ENCODE measurements at regions not wholly inside any gene's neighbourhood (a gene's known extent, or its start where the extent isn't known, plus 50 kb on each side); places are given as distances from the start of the nearest gene placed in this dataset.

DNA sequence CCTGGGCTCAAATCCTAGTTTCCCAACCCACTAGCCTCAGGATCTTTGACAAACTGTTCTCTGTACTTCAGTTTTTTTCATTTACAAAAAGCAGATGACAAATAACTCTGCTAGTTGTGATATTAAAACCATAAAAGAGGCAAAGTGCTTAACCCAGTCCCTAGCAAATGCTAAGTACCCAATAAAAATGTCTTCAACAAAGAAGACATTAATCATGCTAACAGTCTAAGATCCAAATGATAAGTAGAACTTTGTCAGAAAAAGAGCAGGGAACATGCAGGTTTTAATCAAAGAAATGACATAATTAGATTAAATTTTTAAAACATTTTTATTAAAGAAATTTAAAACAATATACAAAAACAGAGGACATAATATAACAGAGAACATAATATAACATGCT, 203.0 kb upstream of the ADRA1B start:
- no peak for DNase-seq

DNA sequence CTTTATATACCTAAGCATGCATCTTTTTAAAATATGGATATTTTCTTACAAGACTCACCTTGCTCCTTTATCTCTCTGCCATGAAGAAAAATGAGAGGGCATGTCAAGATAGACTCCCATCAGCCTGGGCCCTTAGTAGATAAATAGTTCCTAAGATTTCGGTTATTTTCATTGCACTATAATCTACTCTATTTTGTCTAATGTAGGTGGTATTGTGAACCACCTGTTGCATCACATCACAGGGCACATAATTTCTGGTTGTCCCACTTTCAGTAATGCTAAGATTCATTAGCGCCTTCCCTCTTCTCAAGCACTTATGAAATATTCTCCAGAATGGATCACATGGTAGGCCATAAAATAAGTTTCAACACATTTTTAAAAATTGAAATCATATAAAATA, 202.5 kb upstream of the ADRA1B start:
- DNase-seq: no peak

- DNase-seq: no peak
Measured at GRCh38 chr5:159725475-159725874, 190.8 kb upstream of the ADRA1B start.

DNA sequence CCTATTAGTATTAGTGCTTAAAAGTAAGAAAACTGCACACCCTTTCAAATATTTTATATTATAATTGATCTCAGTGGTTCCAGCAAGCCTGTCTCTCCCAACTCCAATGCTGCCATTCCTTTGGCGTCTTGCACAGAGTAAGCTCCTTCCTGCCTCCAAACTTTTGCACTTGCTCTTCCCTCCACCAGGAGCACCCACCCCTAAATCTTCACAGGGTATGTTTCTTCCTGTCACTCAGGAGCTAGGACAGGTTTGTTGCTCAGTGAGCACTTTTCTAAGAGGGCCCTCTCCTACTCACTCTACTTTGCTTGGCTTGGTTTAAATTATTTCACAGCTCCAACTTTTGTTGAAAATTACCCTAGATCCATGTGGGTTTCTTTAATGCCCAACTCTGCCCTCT, 189.1 kb upstream of the ADRA1B start:
- no peak for DNase-seq

GRCh38 chr5:159730285-159730684, 186.0 kb upstream of the ADRA1B start:
- DNase-seq: no peak

- DNase-seq: no peak
Measured at GRCh38 chr5:159732220-159732619, 184.1 kb upstream of the ADRA1B start.

GRCh38 chr5:159734366-159734765, 181.9 kb upstream of the ADRA1B start:
- no peak for DNase-seq

DNA sequence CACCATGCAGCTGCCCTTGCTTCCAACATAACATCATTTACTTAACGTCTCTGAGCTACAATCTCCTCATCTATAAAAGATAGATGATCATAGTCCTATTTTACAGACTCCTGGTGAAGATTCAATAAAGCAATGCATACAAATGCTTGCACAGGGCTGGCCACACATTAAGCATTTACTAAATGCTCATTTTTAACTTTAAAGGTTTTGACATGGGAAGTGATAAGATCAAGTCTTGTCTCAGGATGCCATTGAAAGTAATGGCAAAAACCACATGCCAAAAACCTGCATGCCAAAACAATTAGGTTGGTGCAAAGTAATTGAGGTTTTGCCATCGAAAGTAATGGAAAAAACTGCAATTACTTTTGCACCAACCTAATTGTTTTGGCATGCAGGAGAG, 181.2 kb upstream of the ADRA1B start:
- no peak for DNase-seq

DNA sequence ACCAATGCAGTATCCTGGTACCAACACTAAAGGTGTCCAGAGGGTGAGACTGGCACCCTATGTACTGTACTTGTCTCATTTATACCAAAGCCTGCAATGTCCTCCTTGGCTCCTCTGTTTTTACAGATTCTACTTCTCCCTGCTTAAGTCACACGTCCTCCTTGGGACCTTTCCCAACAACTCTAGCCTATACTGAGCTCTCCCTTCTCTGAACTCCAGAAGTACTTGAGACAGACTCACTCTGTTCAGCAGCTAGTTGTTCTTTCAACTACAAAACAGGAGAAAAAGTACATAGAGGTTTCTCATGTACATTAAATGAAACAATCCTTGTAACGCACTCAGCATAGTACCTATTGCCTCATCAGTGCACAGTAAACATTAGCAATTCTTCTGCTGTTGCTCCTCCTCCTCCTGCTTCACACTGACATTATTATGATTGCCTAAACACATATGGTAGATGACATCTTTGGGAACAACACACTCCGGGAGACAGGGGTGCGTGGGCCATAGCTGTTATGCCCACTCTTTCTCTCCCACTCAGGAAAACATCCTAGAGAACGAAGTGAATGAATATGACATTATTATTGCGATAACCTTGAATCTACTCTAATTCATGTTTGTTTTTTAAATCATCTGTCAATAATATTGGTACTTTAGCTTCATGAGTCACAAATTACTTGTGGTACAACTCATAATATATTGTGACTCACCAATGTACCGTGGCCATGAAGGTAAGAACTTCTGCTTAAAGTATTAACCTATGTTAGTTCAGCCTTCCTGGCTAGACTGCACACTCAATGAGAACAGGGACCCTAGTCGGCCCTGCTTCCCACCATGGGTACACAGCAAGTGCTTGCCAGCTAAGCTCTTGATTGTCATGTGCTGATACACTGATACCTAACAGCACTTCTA, 180.3 kb upstream of the ADRA1B start:
- DNase-seq: no peak

GRCh38 chr5:159736844-159737243, 179.4 kb upstream of the ADRA1B start:
- DNase-seq: no peak

DNA sequence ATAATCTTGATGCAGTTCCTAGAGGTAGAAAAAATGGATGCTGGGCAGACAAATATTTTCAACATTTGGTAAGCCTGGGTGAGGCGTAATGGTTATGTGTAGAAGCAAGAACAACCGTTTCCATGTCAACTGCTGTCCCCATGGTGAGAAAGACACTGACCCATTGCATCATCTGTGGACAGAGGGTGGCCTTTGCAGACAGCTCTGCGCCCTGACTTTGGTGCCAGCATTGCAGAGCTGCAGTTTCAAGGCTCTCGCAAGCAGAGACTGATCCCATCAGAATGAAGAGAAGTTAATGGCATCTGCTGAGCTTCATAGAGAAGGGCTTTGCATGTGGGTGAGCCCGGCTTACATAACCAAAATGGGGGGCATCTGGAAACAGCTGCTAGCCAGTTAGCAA, 179.0 kb upstream of the ADRA1B start:
- DNase-seq: no peak

DNA sequence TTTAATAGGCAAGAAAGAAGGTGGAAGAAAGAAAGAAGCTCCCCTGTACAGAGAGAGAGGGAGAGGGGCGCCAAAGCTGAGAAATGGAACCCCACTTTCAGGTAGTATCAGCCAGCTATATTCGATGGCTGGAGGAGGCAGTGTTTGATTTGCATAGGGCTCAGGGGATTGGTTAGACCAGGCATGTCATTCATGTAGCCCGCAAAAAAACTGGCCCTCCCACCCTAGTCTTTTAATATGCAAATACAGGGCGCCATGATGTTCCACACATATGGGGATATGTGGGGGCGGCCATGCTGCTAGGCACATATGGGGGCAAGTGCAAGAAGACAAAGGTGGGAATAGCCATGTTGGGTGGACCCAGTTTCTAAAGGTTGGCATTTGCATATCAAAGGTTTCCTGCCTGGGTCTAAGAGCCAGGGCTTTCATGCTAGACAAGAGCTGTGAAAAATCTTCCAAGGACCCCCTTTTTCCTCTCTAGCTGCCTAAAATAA, 174.4 kb upstream of the ADRA1B start:
- DNase-seq: no peak

DNA sequence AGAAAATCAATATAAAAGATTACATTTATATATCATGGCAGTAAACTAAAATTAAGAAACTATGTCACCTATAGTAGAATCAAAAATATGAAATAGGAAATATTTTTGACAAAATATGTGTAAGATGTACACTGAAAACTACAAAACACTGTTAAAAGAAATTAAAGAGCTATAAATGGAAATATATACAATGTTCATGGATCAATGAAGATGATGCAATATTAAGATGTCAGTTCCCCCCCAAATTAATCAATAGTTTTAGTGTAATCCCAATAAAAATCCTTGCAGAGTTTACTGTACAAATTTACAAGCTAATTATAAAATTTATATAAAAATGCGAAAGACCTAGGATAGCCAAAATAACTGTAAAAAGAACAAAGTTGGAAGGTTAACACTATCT, 173.0 kb upstream of the ADRA1B start:
- DNase-seq: no peak

- no peak for DNase-seq
Measured at GRCh38 chr5:159746707-159747106, 169.6 kb upstream of the ADRA1B start.

GRCh38 chr5:159749146-159749545, 167.1 kb upstream of the ADRA1B start:
- DNase-seq: no peak

- no peak for DNase-seq
Measured at GRCh38 chr5:159750226-159750625, 166.1 kb upstream of the ADRA1B start.

DNA sequence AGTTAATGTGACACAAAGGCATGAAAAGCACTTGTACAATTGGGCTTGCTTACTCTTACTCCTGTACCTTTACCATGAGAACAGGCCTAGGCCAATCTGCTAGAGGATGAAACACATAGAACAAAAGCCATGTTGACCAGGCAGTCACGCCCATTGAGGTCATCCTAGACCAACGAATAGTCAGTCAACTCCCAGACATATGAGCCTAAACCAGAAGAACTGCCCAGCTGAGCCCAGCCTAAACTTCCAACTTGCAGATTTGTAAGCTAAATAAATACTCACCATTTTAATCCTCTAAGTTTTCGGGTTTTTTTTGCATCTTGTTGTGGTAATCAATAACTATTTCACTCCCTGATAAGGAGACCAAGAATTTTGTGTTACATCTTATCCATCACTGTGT, 164.8 kb upstream of the ADRA1B start:
- DNase-seq: no peak

- no peak for DNase-seq
Measured at GRCh38 chr5:159752622-159753275, 163.5 kb upstream of the ADRA1B start.

GRCh38 chr5:159758189-159758588, 158.1 kb upstream of the ADRA1B start:
- DNase-seq: no peak

- DNase-seq: no peak
Measured at GRCh38 chr5:159759791-159760290, 156.4 kb upstream of the ADRA1B start.

DNA sequence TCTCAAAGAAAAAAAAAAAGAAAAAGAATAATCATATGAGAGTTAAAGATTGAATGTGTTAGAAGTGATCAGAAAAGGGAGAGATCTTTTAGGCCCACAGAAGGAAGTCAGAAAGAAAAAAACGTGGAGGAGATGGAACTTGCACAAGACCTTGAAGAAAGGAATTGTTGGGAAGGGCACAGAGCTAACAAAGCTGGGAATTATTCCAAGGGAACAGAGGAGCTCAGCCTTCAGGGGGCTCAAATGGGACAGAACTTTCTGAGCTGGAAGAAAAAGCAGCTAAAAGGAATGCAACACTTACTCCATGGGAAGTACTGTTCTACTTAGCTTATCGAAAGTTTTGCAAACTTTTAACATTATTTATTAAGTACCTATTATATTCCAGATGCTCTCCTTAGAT, 153.4 kb upstream of the ADRA1B start:
- DNase-seq: no peak

DNA sequence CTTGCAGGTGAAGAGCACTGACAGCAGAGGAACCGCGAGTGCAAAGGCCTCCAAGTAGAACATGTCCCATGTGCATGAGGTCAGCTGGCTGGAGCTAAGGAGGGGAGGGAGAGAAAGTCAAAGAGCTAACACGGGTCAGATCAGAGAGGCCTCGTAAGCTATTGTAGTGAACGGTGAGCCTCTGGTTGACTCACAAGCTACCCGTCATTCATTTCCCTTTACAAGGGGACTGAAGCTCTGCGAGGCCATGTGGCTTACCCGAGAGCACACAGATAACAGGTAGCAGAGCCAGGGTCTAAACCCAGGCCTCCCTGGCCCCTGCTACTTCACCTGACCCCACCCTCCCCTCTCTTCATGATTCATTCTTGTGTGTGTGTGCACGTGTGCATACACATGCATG, 152.7 kb upstream of the ADRA1B start:
- DNase-seq: no peak

GRCh38 chr5:159764283-159765134, 151.8 kb upstream of the ADRA1B start:
- no peak for DNase-seq

Measured in NCI-H2171 treated with DMSO at 0.1 percent for 48 hours (cell line).